GM19467 (cell line): ENCODE measurements at regions not wholly inside any gene's neighbourhood (a gene's known extent, or its start where the extent isn't known, plus 50 kb on each side); places are given as distances from the start of the nearest gene placed in this dataset.
"Not testable (repeated sequence)": the region's sequence is repeated elsewhere in the genome, so short reads cannot be mapped to it uniquely, and the experiment has no call there.

Experiments
- ATAC-seq: cut with Tn5 transposase; IDR thresholded peaks from one replicate; pipeline ENCODE4 v1.9.1; 2021; ENCODE audit warnings: mild to moderate bottlenecking, moderate library complexity; ENCODE audit not compliant: unreplicated experiment

DNA sequence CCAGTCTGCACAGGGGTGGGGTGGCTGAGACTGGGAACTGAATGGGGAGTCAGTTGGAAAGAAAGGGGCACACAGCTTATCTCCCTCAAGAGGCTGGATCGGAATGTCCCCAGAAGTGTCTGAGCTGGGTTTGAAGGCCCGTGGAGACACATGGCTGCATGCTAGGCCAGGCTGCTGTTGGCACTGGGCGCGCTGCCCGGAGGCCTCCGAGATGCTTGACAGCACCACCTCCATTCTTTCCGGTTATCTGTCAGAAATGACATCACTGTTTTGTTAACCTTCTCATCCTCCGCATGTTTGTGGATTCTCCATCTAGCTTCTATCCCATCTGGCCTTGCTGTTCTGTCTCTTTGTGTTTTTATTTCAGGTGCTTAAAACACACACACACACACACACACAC is 85.5 kb downstream of the APIP start:
- no peak for ATAC-seq

DNA sequence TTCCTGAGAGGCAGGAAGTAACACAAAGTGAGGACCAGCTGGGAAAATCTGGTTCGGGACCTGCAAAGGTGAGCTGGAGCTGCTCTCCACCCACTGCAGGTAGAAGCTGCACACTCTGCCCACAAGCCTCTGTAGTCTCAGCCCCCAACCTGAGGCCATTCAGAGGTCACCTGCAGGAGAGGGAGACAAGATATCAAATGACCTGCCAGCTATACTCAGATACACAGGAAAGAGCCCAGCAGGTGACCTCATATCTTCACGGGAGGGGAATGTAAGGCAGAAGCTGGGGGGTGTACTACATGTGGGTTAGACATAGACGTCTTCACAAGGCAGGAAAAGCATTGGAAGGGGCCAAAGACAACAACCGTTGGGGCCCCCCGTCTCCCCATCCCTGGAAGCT is 86.1 kb downstream of the APIP start:
- ATAC-seq = no peak

DNA sequence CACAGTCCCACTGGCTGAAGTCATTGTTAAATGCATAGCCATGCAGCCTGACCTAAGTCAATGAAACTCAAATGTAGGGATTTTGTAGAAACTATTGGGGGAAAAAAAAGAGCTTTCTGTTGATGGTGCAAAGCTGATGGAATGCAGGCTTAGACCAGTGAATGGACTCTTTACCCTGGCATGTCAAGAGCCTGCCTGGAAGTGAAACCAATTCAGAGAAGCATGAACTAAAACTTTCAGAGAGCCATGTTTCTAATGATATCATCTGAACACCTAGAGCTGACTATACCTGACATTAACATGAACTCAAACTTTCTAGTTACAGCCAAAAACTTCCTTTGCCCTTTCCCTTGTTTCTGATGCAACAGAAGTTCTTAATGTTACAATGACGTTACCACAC is 89.0 kb downstream of the APIP start:
- ATAC-seq = no peak

DNA sequence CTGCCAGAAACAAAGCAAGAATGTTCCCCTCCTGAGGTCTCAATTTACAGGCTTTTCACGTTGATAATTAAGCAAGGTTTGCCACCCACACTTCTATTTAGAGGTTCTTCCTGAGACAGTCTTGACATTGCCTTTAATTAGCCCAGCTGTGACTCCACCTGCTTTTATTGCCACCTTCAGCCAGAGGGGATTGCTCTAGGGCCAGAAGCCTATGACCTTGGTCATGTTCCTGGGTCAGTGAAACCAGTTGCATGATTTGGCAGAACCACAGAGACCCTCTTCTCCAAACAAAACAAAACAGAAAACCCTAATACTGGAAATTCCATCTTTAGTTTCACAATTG is 89.8 kb downstream of the APIP start:
- ATAC-seq = no peak

DNA sequence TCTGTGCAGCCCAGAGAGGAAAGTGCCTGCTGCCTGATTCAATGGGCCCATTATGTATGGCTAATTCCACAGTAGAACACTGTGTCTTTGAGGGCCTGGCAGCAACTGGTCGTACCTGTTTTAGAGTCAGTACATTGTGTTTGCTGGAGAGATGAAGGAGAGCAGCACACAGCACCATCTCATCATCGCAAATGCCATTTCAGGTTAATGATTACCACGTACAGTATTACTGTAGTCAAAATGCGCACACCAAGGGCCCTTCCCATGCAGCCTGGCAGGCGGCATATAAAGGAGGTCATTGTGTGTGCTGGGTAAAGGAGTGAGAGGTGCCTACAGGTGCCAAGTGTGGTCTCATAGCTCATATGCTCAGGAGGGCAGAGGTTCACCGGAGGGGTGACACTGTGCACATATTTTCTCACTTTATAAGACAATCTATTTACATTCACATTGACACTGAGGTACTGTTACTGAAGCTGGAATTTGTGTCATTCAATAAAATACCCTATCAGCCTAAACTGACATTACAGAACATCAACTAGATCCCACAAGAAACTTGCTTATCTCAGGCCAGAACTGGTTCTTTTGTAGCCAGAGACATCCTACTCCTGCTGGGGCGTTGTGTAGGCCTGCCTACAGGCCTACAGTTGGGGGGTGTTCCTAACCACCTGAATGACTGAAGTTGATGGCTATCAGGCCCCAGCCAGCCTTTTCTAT is 90.4 kb downstream of the APIP start:
- ATAC-seq = no peak

DNA sequence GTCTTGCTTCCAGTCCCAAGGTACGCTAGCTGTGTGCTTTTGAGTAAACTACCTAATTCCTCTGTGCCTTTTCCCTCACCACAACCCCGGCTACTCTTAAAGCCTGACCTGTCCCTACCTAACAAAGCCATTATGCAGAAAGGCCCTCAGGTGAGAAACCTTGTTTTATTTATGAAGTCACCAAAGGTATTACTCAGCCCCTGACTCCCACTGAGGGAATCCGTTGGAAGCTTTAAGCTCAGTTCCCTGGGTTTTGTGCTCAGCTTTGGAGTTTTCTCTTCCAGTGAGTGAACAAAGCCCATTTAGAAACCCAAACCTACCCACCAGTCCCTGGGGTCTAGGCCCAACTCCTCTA is 90.9 kb downstream of the APIP start:
- no peak for ATAC-seq

DNA sequence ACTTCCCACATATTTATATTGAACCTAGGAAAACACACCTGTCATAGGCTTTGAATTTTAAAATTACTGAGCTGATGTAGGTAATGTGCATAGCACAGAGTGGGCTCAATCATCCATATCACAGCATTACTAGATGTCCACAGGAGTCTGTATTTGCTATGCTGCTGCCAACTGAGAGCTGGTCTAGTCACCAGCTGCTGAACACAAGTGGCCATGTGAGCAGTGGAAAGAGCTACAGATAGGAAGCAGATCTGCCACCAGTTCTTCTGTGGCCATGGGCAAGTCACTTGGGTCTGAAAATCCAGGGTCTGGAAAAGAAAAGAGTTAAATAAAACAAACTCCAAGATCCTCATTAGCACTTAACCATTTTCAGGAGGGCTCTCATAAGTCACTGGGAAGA is 91.8 kb downstream of the APIP start:
- no peak for ATAC-seq

DNA sequence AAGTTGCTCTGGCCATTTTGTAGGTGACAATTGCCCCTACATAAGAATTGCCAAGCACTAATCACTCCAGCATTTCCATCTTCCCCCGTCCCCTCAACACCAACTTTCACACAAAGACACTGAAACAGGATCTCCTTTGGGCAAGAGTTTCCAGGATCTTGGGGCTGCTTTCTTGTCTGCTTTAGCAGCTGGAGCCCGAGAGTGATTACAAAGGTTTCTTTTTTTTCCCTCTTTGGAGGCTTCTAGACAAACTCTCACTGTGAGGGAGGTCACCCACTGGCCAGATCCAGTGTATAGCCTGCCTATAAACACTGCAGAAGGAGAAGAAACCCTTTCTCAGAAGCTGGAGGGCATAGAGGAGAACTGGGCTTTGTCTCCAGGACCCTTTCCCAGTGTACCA is 92.5 kb downstream of the APIP start:
- no peak for ATAC-seq

DNA sequence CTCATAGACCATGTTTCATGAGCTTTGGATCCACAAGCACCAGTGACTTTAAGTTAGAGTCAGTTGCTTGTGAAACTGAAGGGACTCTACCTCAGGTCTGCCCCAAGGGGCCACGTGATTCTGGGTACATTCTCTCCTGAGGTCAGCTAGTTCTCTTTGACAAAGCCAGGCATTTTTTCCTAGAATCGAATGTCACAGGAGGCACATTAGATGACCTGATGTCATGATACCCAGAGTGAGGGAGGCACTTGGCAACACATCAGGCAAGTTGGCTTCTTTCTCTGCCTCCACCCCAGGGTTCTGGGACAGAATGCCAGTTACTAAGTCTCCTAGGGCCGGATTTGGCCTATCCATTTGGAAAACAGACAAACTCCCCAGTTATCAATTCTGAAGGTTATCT is 93.0 kb downstream of the APIP start:
- no peak for ATAC-seq

DNA sequence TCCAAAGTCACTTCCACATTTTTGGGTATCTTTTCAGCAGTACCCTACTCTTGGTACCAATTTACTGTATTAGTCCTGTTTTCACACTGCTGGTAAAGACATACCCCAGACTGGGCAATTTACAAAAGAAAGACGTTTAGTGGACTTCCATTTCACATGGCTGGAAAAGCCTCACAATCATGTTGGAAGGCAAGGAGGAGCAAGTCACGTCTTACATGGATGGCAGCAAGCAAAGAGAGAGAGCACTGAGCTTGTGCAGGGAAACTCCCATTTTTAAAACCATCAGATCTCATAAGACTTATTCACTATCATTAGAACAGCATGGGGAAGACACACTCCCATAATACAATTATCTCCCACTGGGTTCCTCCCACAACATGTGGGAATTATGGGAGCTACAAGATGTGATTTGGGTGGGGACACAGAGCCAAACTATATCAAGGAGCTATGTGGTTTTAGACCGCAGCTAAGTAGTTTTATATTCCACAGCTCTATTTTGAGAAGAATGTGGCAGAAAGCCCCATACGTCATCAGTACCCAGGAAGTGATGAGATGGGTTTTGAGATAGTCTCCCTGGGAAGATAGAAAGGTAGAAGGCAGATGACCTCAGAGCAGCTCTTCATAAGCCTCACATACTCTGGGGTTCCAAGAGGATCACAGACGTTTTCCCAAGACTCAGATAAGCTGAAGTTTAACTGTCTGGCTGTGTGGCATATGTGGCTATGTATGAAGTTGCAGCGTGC is 96.3 kb downstream of the APIP start:
- no peak for ATAC-seq

DNA sequence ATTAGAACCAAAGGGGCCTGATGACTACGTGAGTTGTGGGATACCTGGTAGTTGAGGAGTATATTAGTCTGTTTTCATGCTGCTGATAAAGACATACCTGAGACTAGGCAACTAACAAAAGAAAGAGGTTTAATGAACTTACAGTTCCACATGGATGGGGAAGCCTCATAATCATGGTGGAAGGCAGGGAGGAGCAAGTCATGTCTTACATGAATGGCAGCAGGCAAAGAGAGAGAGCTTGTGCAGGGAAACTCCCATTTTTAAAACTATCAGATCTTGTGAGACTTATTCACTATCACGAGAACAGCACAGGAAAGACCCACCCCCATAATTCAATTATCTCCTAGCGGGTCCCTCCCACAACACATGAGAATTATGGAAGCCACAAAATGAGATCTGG is 98.4 kb downstream of the APIP start:
- ATAC-seq = not testable (repeated sequence)

DNA sequence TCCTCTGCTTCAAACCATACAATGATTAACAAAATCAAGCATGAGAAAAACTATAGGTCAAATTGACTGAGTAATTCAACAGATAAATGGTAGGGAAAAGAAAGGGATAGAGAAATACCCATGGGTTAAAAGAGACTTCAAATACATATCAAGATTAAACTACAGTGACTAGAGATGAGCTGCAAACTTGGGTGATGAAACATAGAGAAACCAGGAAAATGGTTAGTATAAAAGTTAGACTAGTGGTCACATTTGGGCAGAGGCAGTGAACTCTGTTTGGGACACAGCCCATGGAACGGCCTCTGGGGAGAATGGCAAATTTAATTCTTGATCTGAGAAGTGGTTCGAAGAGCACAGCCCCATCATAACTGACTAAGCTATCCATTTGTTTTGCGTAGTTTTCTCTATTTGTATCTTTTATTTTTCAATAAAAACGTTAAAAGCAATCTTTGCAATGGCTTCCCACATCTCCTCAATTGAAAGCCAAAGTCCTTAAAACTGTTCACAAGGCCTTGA is 99.4 kb downstream of the APIP start:
- no peak for ATAC-seq

DNA sequence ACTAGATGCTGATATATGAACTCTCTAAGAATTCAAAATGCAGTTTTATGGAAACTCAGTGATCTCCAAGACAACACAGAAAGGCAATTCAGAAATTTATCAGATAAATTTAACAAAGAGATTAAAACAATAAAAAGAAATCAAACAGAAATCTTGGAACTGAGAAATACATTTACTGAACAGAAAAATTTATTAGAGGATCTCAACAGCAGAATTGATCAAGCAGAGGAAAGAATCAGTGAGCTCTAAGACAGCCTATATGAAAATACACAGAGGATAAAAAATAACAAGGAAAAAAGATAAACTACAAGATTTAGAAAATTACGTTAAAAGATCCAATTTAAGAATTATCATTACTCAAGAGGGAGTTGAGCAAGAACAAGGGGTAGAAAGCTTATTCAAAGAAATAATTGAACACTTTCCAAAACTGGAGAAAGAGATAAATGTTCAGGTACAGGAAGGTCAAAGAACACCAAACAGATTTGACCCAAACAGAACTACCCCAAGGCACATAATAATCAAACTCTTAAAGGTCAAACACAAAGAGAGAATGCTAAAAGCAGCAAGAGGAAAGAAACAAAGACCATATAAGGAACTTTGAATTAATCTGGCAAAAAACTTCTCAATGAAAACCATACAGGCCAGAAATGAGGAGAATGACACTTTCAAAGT is 103.1 kb downstream of the APIP start:
- no peak for ATAC-seq

DNA sequence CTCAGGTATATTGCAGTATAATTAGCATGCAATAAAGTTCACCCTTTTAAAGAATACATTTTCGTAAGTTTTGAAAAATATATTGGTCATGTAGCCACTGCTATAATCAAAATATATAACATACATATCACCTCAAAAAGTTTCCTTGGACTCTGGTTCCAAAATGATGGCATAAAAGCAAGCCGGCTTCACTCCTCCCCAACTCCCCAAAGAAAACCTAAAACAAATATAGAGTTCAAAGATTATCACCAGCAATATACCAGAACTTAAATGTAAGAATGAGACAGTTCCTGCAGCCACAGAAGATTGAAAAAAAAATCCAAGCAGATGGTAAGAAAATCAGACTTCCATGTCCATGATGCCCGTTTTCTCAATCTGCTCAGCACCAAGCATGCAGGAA is 104.3 kb downstream of the APIP start:
- no peak for ATAC-seq

DNA sequence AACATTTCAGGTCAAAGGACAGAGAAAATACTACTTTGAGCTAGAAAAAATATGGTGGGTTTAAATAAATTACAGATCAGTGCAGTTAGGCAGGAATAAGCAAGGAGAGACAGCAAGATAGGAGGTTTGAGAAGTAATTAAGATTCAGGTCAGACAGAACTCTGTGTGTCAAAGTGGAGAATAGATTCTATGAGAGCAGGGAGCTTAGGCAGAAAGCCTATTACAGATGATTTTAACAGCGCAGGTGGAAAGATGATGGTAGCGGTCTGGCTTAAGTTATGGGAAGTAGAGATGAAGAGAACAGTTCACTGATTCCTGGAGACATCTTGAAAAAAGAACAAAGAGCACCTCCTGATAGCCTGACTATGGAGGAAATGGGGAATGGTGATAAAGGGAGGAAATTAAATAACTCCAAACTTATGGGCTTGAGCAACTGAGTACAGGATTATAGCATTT is 106.0 kb downstream of the APIP start:
- no peak for ATAC-seq

DNA sequence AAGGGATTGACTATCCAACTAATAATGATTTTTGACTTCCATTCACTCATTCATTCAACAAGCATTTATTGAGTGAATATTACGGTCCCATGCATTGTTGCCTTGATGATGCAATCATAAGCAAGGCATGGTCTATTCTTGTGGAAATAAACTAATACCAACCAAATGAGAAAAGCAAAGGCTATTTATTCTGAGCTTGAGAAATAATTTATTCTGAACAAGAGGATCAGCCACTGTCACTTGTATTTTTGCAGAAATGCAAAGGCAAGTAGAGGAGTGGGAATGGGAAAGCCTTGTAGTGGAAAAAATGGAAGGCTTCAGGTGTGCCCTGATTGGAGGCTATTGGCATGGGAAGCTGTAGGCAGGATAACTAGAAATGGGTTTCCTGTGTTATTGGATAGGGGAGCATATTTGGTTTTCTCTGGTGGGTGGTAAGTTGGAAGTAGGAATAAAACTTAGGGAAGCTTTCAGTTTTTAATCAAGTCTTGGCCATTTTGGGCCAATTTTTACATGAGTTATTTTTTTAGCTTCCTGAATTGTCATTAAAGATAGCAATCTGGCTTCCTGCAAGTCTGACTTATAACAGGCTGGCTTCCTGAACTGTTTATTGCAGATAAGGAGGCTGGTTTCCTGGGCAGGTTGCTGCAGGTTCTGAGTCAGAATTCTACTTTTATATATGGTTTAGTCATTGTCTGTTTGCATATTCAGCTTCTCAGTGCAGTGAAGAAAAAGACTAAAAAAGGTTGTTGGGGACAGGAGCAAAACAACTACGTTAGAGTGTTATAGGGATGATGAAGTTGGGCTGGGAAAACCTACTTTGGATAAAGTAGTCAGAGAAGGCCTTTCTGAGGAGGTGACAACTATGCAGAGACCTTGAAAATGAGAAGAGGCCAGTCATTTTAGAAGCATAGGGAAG is 106.7 kb downstream of the APIP start:
- ATAC-seq = no peak

DNA sequence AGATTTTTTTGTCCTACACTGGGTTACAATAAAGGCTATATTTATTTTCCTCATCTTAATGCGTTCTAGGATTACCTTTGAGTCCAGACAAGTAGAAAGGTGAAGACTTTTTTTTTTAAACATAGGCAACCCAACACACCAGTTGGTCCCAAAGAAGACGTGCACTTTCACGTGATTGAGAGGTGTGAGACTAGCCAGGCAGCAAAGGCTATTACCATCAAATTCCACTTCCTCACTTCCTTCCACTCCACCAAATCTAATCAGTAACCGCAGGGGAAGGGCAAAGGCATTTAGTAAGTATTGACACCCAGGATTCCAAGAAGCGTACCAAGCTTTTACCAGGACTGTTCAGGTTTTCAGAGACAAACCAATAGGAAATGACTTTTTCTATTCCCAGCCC is 109.3 kb downstream of the APIP start:
- no peak for ATAC-seq

DNA sequence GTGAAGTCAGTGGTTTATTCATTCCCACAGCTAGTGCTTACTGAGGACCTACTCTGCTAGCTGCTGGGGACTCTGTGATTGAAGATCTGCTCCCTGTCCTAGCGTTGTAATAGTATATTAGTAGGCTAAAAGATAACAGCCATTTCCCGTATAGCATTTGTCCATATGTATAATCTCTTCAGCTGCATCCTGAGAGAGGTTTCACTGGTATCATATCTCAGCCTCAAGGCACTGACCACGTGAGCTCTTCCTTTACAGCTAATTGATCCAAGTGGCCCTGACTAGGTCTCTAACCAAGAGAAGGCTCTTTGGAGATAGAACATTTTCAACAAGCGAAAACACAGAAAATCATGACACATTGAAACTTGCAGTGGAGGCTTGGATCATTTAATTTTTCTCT is 110.2 kb downstream of the APIP start:
- no peak for ATAC-seq

DNA sequence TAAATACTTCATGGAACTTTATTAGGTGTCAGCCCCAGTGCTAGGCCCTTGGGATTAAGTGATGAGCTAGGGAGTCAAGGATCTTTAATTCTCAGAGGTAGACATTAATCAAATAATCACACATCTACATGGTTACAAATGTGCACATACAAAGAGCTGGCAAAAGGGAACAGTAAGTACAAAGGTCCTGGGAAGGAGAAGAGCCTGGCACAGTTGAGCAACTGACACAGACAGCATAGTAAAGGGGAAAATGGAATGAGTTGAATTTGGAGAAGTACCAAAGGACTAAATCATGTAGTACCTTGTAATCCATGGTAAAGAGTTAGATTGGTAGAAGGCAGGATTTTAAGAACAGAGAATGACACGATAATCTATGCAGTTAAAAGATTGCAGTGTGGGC is 116.3 kb downstream of the APIP start:
- ATAC-seq = no peak

DNA sequence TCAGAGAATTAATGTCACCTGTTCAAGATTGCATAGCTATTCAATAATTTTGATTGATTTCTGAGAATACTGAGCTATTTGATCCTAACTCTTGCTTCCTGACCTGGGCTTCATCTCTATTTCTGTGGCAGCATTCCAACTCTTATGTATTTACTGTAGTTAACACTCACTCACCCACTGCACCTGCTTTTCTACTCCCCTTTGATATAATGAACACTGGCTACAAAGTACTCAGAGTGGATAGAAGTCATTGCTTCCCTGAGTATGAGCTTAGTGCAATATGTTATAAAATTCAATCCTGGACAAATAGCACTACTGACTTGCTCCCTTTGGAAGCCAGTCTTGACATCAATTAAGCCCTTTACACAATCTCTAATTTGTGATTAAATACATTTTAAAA is 117.2 kb downstream of the APIP start:
- no peak for ATAC-seq

DNA sequence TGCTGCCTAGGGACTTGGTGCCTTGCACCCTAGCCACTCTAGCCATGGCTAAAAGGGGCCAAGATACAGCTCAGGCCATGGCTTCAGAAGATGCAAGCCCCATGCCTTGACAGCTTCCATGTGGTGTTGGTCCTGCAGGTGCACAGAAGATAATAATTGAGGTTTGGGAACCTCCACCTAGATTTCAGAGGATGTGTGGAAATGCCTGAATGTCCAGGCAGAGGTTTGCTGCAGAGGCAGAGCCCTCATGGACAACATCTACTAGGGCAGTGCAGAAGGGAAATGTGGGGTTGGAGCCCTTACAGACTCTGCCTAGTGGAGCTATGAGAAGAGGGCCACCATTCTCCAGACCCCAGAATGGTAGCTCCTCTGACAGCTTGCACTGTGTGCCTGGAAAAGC is 118.7 kb downstream of the APIP start:
- ATAC-seq = not testable (repeated sequence)
